ENCODE measurements at regions not wholly inside any gene's neighbourhood (a gene's known extent, or its start where the extent isn't known, plus 50 kb on each side); places are given as distances from the start of the nearest gene placed in this dataset.

GRCh38 chr5:8360012-8360411, 491.1 kb downstream of the MTRR start:
- TF ChIP-seq SUZ12 (IDR thresholded peaks at IDR 0.05; ENCODE audit: extremely low read depth, insufficient read depth, insufficient read length): no peak
- no peak for TF ChIP-seq YY1 (IDR thresholded peaks at IDR 0.05; ENCODE audit: insufficient read depth, insufficient read length)
- no peak for TF ChIP-seq ZNF274 (IDR thresholded peaks at IDR 0.05; ENCODE audit: low read depth, low read length)
